ENCODE measurements at regions not wholly inside any gene's neighbourhood (a gene's known extent, or its start where the extent isn't known, plus 50 kb on each side); places are given as distances from the start of the nearest gene placed in this dataset.
A peak's percentile ranks its signal among the peaks of the same experiment; 100 is the strongest.

DNA sequence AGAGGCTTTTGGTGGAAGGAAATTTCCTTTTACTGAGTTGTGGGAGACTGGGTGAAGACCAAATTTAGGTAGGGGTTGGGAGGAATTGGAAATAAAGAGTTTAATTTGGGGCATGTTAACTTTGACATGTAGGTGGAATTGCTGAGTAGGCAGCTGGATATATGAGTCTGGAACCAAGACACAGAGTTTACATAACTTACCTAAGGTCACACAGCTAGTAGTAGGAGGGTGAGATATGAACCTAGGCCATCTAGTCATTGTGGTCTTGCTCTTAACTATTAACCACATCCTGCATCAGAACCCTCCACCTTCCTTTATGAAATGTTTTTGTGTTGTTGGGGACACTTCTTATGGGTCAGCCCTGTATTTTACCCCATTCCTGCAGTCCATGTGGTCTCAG, 113.1 kb downstream of the ICOS start:
- DNase-seq: no peak

- DNase-seq: no peak
Observed at GRCh38 chr2:204050681-204051080, 114.1 kb downstream of the ICOS start.

DNA sequence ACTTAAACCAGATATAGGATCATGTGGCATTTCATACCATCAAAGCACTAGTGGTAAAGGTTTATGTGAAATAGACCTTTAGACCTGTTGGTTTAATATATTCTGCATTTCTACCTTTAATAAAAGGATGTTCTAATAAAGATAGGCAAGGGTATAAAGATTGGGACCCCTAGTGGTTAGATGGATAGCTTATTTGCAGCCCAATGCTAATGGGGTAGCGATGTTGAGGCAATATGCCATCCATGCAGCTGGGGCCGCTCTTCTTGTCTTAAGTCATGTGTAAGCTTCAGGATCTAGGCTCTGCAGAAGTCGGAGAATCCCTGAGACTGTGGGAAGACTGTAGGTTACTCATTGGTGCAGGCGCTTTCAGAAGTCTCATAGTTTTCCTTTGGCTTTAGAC, 114.9 kb downstream of the ICOS start:
- no peak for DNase-seq

- no peak for DNase-seq
Observed at GRCh38 chr2:204051984-204052556, 115.5 kb downstream of the ICOS start.

DNA sequence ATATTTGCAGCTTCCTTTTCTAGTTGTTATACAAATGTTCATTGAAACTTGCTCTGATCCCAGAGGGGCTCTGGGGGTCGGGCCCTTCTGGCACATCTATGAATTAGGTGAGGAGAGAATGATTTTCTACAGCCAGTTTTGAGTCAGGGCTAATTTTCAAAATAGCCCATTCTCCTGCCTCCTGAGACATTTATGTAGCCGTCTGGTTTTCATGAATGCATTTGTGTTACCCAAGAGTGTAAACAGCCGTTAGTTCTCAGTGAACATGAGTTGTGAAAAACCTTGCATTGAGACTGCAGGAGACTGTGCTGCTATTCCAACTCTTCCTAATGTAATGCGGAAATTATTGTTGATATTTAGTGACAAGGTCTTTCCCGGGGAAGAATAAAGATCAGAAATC, 122.5 kb downstream of the ICOS start:
- no peak for DNase-seq

DNA sequence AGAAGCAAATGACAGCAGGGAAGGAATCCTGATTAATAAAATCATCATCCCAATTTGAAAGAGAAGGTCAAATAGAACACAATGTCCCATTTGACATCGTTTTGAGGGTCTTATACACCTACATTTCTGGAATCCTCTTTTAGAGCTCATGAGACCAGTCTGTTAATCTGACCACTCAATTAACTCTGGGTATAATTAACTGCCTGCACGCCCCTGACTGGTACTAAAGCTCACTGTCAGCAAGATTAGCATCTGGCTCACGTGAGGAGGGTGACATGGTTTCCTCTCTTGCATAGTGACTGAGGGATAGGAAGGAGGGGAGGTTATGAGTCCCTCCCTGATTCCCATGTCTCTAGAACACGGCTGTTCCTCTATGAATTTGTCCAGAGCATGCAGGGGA, 124.3 kb downstream of the ICOS start:
- DNase-seq: no peak

DNA sequence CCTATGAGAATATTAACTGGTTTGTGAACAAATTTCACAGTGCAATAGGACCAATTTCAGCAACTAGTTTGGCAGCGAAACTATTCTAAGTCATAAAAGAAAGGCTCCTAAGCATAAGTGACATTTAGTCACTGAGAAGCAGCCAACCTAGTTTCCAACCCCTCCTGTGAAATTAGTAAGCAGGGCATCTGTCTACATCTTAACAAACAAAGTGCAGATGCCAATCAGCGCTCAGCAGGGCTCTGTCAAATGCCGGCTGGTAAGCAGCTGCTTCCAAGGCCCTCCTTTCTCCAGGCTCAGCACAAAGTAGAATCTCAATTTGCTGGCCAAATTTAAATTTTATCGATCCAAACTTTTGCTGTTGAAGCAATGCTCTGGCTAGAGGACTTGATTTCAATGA, 124.7 kb downstream of the ICOS start:
- no peak for DNase-seq

DNA sequence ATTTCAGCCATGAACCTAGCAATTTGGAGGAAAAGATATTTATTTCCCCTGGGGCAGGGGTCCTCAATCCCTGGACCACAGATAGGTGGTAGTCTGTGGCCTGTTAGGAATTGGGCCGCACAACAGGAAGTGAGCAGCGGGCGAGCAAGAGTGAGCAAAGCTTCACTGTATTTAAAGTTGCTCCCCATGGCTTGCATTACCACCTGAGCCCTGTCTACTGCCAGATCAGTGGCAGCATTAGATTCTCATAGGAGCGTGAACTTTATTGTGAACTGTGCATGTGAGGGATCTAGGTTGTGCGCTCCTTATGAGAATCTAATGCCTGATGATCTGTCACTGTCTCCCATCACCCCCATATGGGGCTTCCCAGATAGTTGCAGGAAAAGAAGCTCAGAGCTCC, 127.6 kb downstream of the ICOS start:
- DNase-seq: no peak

DNA sequence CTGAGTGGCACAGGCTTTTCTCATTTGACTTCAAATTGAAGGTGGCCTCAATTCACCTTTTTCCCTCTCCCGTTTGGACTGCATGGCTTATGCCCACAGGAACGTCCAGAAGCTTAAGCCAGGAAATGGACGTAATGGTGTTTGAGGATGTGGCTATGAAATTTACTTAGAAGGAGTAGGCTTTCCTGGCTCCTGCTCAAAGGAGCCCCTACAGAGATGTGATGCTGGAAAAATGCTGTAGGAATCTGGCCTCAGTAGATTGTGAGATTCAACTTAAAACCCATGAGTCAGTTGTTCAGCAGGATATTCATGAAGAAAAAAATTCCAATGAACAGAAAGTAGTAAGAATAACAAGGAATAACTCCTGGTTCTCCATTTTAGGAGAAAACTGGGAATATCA, 129.0 kb downstream of the ICOS start:
- no peak for DNase-seq

GRCh38 chr2:204066051-204066450, 129.5 kb downstream of the ICOS start:
- no peak for DNase-seq

DNA sequence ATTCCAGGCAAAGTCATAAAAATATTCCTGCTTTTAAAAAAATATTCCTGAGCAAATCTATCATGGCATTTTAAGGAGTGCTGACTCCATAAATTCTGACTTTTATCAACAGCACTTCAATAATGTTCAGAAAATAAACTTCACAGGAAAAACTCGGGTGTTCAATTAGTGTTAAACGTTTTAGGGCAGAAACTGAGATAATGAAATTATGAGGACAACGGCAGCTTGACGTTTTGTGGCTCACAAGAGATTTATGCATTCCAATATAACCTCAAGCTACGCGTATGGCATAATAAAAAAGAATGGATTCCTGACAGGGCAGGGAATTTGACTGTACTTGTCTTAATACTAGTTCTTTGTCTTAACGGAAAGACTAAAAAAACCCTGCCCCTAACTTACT, 133.2 kb downstream of the ICOS start:
- no peak for DNase-seq

DNA sequence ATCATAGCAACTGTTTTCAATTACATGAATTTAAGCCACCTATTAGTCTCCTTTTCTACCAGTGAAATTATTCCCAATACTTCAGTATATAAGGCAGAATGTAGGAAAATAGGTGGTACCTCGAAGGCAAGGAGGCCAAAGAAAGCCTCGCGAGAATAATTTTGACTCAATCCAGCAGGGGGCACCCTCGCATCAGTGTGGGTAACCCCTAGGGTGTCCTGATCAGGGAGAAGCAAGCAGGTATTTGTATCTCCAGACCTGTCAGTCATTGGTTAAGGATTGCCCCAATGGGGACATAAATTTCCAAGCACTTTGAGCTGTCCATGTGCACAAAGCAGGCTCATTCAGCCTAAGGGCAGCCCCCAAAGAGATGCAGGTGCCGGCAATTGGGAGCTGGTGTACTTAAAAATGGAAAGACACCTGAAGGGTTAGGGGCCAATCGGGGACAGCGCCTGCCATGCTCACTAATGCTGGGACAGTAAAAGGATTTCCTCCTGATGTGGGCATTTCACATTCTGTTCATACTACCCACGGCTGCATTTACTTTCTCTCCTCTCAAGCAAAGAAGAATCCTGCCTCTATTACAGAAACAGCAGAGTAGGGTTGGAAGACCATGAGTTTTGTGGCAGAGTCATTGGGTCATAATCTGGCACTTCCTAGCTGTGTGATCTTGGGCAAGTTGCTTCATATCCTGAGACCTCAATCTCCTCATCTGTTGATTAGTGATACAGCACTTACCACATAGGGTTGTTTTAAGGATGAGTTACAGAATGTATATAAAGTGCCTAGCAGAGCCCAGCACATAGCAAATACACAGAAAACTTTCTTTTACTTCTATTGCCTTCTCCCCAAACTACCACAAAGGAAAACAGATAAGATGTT, 136.1 kb downstream of the ICOS start:
- DNase-seq: peak; percentile 85

- no peak for DNase-seq
Observed at GRCh38 chr2:204074456-204074855, 137.9 kb downstream of the ICOS start.

DNA sequence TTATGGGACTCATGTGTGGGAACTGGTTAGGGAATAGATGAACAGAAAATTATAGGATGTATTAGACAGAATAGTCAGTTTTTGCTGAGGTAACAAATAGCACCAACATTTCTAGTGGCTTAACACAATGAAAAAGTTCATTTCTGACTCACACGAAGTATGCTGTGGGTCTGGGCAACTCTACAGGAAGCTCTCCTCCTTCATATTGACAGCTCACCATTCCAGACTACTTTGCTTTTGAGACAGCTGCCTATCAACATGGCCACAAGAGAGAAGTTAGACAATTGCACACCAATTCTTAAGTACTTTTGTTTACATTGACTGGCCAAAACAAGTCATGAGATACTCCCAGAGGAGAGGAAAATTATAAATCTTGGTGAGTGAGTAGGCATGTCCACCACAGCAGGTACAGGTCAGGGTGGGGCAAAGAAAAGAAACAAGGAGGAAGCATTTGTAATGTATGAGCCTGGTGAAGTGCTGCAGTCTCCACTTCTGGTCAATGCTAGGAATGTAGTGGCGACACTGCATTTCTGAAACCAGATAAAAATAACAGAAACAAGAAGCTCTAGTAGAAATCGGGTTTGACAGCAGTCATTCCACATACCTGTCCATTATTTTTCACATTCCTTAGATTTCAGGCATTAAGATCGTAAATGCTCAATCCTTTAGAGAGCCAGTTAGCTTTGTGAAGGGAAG, 141.6 kb downstream of the ICOS start:
- no peak for DNase-seq

DNA sequence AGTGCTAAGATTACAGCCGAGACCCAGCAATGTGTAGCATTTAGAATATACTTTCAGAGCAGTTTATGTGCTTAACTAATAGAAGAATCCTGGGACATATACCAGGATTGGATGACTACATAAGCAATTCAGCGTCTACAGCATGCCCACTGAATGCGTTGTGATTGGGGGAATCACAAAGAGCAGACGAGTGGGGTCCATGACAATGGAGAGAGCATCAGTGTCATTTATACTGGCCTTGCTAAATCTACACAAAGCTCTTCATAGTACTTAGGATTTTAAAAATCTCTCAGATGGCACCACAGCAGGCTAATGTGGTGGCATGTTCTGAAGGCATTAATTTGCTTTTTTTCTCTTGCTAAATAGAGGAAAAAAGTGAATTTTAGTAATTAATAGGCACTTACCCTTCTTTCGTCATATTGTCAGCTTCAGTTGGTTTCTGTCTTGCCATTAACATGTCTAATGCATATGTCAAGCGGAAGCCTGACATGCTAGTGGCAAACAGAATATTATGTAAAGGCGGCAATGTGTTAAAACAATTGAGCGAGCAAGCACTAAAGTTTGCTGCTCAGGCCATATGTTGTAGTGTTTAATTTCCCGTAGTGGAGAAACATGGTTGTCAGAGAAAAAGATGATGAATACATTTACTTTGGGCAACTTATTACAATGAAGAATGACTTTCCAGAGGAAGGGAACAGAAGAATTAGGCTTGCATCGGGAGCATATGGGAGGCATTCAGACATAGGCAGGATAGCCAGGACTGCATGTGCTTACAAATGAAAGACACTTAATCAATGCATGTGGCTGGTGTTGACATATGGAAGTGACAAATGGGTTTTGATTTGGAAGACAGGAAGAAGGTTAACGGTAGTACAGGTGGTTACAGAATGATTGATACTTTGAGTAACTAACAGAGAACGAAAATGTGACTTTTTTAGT, 145.2 kb downstream of the ICOS start:
- DNase-seq: no peak

DNA sequence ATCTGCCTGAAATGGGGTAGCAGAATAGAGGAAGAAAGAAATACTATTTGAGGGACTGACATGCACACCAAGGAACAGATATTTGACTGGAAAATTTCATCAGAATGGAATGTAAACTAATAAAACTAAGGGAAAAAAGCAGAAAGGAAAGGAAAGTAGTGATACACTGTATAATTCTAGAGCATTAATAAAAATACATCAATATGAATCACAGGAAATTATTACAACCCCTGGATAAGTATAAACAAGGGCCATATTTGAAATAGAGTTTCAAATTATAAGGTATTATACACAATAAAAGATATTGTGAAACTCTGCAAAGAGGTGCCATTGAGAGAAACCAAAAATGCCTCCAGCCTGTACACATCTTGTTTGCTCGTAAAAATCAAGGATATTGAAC, 149.6 kb downstream of the ICOS start:
- no peak for DNase-seq

DNA sequence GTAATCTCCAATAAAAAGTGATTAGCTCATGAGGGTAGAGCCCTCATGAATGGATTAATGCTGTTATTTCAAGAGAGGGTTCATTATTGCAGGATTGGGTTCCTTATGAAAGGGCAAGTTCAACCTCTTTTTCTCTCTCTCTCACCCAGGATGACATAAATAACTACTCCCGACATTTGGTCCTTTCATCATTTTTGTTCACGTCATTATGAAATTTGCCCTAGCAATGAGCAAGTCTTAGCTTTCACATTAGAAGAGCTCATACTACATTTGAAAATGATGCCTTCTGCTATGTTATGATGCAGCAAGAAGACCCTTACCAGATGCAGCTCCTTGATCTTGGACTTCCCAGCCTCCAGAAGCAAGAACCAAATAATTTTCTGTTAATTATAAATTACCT, 152.5 kb downstream of the ICOS start:
- no peak for DNase-seq

- no peak for DNase-seq
Observed at GRCh38 chr2:204089574-204089973, 153.0 kb downstream of the ICOS start.

DNA sequence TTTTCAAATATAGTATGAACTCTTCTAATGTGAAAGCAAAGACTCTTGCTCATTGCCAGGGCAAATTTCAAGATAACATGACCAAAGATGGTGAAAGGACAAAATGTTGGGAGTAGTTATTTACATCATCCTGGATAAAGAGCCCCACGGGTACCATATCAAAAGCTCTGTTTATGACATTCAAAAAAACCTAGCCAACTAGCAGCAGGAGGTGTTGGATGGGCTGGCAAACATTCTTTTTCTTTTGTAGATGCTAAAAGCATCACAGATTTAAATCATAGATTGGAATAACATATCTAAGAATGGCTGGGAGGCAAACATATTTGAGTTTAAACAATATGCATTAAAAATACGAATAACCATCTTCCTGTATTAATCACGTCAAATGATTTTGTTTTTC, 153.5 kb downstream of the ICOS start:
- DNase-seq: no peak

DNA sequence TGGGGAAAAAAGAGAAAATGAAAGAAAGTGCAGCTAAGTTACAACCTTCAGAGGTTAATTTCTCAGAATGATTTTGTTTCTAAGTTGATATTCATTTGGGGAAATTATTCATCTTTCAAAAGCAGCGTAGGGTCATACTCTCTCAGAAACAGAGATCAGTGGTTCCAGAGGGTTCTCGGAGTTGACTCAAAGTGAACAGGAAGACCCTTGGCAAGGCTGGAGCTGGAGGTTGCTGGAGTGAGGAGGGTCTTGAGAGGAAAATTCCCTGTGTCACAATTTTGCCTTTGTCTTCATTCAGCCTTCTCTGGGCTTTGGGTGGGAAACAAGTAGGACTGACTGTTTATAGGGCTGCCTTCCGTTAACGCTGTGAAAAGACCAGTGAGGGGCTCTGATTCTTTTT, 168.2 kb downstream of the ICOS start:
- DNase-seq: peak; percentile 22

- DNase-seq: peak; percentile 57
Observed at GRCh38 chr2:204108330-204108751, 171.8 kb downstream of the ICOS start.

DNA sequence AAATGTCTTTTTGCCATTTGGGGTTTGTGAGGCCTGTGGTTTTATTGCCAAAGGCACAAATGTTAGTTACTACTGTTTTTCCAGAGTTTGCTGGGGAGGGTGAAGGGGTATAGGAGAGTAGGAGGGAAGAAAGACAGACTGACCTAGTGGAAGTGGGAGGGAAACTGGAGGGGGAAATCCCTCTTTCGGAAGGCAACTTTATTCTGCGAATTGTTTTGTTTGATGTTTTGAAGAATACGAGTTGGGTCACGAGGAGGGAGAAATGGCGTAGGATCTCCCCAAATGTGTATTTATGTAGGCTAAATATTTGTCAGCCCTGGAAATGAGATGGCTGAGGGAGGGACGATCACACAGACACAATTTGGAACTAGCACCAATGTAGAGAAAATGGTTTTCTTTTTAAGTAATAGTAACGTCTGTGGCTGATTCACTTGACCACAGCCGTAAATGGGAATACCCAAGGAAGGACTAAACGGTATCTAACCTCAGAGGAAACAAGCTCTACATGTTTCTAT, 172.3 kb downstream of the ICOS start:
- DNase-seq: peak; percentile 56

GRCh38 chr2:204109681-204110080, 173.1 kb downstream of the ICOS start:
- DNase-seq: peak; percentile 17

Measured in stimulated activated CD4-positive, alpha-beta T cell treated with anti-CD3 and anti-CD28 coated beads, Interleukin-15, amount 100 ng/mL, for 24 hours (primary cell).